ENCODE measurements at regions not wholly inside any gene's neighbourhood (a gene's known extent, or its start where the extent isn't known, plus 50 kb on each side); places are given as distances from the start of the nearest gene placed in this dataset.

DNA sequence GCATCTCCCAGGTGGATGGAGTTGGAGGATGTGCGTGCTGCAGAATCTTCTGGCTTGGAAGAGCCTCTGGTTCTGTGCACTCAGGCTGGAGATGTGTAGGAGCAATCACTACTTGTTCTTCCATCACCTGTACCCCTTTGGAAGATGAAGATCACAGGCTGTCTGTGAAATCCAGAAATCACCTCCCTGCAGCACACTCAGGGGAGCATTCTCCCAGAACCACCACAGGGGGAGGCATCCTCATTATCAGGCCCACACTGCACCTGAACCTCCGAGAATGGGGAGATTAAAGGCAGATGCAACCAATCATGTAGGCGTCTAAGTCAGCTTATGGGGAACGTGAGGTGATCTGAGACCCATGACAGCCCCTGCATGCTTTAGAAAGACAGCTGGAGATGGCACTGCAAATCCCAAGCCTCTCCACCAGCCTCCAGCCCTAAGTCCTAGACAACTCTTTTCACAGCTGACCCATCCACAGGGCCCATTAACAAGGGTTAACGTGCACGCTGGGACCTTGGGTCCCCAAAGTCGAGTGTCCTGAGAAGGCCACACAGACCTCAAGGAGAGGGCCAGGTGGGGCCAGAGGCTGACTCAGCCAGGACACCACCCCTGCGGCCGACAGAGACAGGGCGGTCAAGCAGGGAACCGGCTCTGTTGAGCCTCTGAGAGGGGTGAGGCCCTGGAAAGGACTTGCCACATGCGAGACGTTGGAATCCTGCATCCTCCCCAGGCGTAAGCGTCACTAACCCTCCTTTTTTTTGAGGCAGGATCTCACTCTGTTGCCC lies 314.9 kb downstream of the EIPR1 start:
- DNase-seq (ENCODE audit: low spot score) = no peak

DNA sequence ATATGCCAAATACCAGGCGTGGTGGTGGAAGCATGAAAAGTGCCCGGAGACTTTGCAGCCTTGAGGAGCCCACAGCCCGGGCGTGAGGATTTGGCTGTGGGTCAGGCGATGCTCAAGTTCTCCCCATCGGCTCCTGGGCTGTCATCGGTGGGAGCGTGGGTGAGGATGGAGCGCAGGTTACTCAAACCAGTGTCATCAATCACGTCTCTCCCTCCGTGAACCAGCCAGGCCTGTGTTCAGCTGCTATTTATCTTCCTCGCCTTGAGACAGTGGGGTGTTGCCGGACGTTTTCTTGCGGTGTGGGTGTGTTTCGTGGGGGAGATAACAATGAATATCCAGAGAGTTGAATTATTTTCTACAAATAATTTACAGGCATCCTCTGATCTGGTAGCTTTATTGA lies 317.6 kb downstream of the EIPR1 start:
- no peak for DNase-seq (ENCODE audit: low spot score)

DNA sequence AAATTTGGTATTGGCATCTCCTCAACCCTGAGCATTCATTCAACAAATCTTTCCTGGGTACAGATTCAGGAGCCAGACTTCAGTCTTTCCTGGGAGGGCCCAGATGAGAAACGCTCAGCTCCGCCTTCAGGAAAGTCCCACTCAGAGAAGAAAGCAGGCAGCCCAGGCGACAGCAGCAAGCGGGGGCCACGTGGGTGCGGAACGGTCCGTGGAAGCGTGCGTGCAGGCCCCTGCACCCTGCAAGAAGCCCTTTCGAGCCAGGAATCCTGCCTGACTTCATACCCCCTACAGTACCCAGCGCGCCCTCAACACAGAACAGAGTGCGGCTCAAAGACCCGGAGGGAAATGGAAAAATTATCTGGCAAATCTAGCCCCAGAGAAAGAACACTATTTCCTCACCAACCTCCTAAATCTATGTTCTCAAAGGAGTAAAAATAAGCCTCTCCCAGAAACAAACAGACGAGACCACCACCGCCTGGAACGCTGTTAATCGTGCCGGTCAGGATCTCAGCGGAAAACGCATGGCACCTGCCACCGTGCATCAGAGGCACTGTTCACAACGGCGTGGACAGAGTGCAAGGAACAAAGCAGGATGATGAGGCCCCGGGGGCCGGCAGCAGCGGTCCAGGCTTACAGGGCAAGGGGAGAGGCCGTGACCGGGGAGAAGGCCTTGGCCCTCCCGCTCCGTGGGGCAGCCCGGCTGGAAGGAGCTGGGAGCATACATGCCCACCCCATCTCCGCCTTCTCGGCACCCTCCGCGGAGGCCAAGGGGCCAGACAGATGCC lies 318.3 kb downstream of the EIPR1 start:
- no peak for DNase-seq (ENCODE audit: low spot score)

DNA sequence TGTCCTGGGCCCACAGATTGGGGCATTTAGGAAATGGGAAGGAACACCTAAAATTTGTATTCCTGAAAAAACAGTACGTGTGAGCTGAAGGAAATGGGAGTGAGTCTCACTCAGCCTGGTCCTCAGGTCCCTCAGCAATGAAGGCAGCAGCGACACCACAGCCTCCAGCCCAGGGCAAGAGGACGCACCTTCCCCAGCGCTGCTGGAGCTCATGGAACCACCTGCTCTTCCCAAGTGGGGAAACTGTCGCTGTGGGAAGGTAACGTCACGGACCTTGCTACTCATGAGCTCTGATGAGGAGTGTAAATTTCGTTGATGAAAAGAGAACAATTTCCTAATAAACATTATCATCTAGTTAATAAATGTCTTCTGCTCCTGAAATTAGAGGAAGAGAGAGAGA lies 323.6 kb downstream of the EIPR1 start:
- DNase-seq (ENCODE audit: low spot score) = no peak

DNA sequence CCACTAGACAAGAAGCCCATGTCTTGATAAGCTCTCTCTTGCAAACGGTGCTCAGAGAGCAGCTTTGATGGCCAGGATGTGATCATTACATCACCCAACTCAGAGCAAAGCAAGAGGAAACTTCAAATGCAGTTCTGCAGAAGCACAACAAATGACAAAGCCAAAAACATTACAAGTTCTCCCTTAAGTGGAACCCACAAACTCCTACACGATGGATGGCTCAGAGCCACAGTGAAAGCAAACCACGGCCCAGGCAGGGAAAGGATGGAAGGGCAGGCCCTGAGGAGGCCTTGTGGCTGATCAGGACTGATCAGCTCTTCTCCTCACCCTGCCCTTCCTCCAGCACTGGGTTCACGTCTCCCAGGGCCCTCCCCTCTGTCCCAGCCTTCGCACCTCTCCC lies 326.4 kb downstream of the EIPR1 start:
- DNase-seq (ENCODE audit: low spot score) = no peak

DNA sequence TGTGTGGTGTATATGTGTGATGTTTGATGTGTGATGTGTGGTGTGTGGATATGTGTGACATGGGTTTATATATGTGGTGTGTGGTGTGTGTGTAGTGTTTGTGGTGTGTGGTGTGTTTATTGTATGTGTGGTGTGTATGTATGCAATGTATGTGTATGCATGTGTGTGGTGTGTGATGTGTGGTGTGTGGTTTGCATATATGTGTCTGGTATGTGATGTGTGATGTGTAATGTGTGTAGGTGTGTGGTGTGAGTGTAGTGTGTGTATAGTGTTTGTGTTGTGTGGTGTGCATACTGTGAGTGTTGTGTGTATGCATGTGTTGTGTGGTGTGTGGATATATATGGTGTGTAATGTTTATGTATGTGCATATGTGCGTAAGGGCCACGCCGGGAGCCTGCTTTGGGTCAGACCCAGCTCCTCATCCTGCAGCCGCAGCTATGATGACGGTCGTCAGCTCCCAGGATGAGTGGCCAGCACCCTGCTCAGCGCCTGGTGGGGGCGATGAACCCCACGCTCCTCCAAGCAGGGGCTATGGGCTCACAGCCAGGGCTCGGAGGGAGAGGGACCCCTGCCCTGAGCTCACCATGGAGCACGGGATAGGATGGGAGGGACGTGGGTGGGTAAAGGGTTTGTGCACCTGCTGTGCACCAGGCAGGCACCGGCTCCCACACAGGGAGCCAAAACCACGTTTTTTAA lies 331.3 kb downstream of the EIPR1 start:
- DNase-seq (ENCODE audit: low spot score) = no peak

DNA sequence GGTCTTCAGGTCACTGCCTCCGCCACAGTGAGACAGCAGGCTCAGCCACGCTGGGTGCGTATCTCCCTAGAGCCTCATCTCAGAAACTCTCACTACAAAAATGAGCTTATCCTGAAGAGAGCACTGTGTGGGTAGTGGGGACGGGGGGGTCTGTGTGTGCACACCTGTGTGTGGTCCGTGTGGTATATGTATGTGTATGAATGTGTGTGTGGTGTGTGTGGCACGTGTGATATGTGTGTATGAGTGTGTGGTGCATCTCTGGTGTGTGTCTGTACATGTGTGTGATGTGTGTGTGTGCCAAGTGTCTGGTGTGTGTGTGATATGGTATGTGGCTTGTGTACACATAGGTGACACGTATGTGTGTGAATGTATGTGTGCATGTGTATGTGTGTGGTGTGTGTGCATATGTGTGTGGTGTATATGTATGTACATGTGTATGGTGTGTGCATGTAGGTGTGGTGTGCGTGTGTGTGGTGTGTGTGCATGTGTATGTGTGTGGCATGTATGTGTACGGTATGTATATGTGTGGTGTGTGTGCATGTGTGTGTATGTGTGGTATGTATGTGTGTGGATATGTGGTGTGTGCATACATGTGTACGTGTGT lies 332.2 kb downstream of the EIPR1 start:
- DNase-seq (ENCODE audit: low spot score) = no peak

DNA sequence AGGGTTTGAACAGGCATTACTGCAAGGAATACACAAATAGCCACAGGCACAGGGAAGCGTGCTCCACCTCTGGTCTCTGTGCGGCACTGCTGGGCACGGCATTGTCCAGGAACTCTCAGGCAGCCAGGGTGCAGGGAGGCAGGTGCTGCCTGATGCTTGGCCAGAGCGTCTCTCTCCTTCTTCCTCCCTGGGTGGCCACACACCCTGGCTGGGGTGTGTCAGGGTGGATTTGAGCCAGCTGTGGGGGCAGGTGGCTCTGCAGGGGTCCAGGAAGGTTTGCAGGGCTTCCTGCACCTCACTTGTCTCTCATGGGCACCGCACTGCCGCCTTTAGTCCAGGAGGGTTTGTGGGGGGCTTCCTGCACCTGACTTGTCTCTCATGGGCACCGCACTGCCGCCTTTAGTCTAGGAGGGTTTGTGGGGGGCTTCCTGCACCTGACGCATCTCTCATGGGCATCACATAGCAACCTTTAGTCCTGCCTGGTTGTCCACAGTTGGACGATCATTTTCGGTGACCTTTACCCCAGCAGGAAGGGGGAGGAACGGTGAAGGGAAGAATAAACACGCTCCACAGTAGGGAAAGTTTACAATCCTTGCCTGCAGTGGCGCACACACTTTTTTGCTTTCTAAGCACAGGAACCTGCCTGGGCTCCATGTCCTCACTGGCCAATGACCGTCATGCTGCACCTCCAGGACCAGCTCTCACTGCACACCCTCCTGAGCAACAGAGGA lies 332.9 kb downstream of the EIPR1 start:
- peak; percentile 29 for DNase-seq (ENCODE audit: low spot score)

DNA sequence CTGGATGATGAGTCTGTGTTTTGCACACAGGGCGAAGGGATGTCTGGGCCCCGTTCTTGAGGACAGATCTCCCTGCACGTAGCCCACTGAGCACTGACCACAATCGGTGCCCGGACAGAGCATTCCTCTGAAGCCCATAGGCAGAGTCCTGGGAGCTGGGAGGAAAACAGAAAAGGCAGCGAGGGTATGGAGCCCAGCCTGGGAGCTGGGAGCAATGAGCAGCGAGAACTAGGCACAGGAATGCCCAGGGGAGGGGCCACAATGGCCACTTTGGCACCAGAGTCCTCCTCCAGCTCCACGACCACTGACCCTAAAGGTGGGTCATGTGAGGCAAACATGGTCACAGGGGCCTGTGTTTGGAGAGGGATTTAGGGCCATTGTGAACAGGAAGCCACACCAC lies 333.9 kb downstream of the EIPR1 start:
- DNase-seq (ENCODE audit: low spot score) = no peak

DNA sequence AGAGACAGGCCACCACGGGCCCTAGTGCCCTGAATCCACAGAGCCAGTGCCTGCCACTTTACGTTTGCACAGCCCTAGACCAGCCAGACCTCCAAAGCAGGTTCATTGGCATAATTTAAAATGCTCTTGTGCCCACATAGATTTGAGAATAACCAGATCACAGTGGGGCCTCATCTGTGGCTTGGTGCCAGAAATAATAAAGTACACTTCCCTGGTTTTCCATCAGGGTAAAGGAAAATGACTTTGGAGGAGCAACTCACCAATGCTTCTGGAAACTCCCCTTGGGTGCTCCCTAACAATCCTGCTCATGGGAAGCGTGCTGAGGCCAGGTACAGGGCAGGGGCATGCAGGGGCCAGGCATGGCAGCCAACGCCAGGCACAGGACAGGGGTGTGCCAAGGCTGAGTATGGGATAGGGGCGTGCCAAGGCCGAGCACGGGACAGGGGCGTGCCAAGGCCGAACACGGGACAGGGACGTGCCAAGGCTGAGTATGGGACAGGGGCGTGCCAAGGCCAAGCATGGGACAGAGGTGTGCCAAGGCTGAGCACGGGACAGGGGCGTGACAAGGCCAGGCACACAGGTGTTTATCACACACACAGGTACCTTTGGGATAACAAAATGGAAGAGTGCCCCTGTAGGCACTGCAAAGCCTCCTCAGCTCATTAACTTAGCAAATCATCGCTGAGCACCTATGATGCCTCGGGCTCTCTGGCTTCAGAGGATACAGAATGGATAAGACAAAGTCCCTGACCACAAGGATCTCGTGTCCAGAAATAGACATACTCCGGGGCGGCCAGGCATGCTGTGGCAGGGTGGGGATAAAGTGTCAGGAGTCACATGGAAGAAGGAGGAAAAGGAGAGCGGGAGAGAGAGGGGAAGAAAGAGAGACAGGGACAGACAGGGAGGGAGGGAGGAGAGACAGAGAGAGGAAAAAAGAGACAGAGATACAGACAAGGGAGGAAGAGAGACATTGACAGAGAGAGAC lies 334.7 kb downstream of the EIPR1 start:
- DNase-seq (ENCODE audit: low spot score) = no peak

DNA sequence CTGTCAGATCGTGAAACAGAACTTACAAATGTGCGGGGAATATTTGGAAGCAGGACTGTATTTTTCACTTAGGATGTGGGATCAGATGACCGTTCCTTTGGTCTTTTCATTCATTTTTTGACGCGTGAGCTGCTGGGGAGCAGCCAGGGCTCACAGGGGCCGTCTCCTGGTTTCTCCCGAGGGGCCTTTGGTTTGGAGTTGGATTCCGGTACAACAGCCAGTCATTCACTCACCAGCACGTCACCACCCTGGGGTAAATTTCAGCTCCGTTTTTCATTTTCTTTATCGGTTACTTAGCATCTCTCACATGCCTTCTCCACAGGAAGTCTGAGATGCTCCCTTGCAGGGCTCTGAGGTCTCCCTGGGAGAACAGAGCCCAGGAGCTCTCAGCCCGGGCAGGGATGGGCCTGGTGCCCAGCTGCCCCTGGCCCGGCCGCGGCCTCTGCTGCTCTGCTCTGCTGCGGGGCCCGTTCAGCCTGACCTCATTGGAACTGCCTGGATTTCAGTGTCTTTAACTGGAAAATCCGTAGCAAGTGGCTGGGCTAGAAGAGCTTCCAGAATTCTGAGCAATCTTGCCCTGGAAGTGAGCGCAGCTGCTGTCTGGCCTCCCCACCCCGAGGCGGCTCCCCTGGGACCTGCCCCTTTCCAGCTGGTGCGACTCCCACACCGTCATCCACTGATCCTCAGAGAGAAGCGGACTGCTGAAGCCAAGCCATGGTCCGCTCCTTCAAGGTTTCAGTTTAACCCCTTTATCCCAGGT lies 335.6 kb downstream of the EIPR1 start:
- DNase-seq (ENCODE audit: low spot score) = no peak

DNA sequence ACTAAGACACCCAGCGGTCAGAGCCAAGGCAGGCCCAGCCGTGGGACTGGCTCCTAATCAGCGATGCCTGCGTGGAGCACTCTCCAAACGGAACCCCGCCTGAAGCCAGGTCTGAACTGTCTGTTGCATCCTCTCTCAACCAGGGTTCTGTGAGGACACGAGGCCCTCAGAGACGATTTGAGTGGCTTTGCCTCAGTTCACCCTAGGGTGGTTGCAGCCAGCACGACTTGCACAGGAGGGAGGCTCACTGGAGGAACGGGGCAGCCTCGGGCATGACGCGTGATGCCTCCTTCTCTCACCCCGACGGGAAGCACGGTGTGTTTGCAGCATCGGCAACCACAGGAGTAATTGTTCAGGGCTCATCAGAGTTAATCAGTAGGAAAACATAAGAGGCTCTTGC lies 336.4 kb downstream of the EIPR1 start:
- no peak for DNase-seq (ENCODE audit: low spot score)

DNA sequence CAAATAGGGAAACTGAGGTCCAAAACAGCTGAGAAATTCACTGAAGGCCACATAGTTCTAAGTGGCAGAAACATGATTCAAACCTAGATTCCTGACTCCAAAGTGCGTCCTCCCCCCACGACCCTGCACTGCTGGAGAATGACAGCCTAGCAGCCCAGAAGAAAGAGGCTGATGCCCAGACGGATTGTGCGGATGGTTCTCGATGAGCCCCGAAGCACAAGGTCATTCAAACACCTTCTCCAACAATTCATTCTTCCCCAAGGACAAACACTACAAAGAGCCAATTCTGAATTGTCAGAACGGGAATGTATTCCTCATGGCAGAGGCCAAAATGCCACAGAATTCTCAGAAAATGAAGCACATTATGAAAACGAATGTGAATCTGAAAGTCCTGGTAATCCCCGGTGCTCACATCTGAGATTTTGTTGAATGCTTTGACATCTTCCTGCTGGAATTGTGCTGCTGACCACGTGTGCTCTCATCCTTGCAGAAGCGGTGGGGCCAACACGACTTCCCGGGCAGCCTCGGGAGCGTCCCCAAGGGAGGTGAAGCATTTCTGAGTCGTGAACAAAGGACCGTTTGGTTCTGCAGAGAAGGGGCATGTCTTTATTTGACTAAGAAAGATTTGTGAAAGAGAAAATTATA lies 337.0 kb downstream of the EIPR1 start:
- DNase-seq (ENCODE audit: low spot score) = no peak

DNA sequence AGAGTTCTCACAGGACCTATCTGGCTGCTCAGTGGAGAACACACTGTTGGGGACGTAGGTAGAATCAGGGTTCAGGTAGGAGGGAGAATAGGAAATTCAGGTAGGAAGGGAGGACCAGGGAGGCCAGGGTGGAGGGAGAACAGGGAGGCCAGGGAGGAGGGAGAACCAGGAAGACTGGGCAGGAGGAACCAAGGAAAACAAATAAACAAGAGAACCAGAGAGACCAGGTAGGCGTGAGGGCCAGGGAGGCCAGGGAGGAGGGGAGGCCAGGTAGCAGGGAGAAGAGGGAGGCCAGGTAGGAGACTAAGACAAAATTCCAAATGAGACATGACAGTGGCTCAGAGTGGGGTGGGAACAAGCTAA lies 337.6 kb downstream of the EIPR1 start:
- no peak for DNase-seq (ENCODE audit: low spot score)

DNA sequence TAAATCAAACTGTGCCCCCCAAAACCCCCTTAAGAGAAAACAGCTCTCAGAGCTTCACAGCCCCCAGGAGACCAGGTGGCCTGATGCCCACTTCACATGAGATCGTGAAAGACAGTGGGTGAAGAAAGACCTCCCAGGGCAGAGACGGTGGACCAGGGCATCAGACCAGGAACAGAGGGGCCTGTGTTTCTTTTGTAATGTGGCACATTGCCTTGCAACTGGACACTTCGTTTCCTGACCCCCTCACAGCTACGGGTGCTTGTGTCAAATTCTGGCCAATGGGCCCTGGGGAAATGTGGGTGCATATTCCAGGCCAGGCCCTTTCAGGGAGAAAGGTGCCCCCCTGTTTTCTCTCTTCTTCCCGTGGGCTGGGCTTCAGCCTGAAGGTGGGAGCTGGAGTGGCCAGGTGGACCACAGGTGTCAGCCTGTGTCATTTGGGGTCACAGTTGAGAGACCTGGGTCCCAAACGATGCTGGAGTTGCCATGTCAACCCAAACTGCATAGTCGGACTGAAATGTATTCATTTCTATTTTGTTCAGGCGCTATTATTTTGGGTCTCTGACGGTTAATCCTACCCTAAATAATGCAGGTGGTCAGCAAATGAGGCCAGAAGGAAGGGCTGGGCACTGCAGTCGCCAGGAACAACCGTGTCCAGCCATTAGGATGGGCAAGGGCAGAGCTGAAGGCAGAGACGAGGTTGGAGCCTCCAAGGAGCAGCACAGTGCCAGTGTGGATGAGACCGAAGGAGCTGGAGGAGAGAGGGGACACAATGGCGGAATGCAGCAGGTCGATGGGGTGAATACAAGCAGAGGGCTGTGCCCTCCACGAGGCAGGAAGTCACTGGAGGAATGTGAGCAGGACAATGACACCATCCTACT lies 338.2 kb downstream of the EIPR1 start:
- no peak for DNase-seq (ENCODE audit: low spot score)

DNA sequence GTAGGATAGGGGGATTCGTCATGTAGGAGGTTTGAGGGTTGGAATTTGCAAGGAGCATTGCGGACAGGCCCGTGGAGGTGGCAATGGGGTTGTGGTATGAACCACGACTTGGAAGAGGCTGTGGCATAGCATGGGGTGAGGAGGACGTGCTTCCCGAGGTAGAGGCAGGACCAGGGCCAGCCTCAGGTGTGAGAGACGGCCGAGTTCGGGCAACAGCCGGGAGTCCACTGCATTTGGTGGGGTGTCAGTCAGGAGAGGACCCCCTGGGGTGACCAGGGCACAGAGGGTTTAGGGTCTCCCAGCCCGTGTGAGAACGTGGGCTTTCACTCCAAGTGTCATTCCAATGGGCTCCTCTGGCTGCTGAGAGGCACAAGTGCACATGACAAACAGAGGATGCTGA lies 339.0 kb downstream of the EIPR1 start:
- DNase-seq (ENCODE audit: low spot score) = no peak

DNA sequence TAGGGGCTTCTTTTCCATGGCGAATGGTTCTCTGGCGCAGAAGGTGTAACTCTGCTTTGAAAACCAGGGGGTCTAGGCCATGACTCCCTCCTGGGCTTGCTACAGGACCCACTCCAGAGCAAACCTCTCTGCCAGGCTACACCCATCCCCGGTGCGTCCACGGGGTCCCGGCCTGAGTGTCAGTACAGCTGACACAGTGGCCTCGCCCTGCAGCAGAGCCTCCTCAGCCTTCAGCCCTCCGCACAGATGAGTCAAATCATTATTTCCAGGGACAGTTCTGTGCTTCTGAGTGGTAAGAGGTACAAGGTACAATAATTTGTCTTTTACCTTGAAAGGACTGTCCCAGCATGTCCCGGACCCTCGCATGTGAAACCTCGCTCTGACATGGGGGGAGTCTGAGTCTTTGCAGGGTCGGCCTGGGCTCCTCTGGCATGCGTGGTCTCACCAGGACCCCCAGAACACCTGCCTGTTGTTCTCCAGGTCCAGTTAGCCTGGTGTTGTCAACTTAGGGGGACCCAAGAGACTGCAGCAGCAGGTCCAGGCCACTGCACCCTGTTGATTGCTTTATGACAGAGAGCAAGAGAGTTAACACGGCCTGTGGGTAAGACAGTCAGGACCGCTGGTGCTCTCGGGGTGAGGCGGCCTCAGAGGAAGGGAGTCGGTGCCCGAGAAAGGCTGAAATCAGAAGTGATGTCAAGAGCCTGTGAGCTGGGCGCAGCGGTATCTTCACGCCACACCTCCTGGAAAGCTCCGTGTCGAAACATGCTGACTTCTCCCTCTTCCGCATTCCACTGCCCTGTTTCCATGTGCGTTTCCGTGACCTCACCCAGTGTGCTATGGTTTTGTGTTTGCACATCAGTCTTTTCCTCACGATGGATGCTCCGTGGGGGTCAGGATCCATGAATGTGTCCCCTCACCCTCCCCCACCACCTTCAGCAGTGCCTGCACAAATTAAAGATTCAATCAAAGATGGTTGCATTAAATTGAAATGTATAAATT lies 340.1 kb downstream of the EIPR1 start:
- no peak for DNase-seq (ENCODE audit: low spot score)

Data from HuH-7.5 (cell line).